IMR-90 (cell line): ENCODE measurements at regions not wholly inside any gene's neighbourhood (a gene's known extent, or its start where the extent isn't known, plus 50 kb on each side); places are given as distances from the start of the nearest gene placed in this dataset.

Experiments
- CTCF ChIP-seq: conservative IDR thresholded peaks from 2 replicates; pipeline ENCODE4 v1.5.1; 2012; ENCODE audit warnings: mild to moderate bottlenecking, low read depth, low read length, improper control_type of control experiment
- RAD21 ChIP-seq: IDR thresholded peaks from 2 replicates; pipeline ENCODE4 v1.6.1; 2012; ENCODE audit warnings: low read length, improper control_type of control experiment
- RFX5 ChIP-seq: IDR thresholded peaks from 2 replicates; pipeline ENCODE4 v1.8.0; 2012; ENCODE audit warnings: low read depth, mild to moderate bottlenecking, low read length, moderate library complexity

GRCh38 chr12:127147724-127148123, 1119.2 kb upstream of the TMEM132C start:
- TF ChIP-seq RFX5 (no peak), CTCF (no peak), RAD21 (no peak)
